A549 (cell line): ENCODE measurements at regions not wholly inside any gene's neighbourhood (a gene's known extent, or its start where the extent isn't known, plus 50 kb on each side); places are given as distances from the start of the nearest gene placed in this dataset.

Experiments
- EP300 ChIP-seq, 2 experiments: fragments of >200 bp; sonication (Bioruptor Twin); formaldehyde crosslinking; IDR thresholded peaks; 2 replicates in 1 of 2; 3 replicates in 1 of 2; pipeline ENCODE4 v1.6.1; 2016 to 2017
- JUNB ChIP-seq: fragments of >200 bp; sonication (Bioruptor Twin); formaldehyde crosslinking; IDR thresholded peaks from 2 replicates; pipeline ENCODE4 v1.6.1; 2016
- RAD21 ChIP-seq, 2 experiments: fragments of >200 bp in 1 of 2; sonication (Bioruptor Twin) in 1 of 2; formaldehyde crosslinking in 1 of 2; IDR thresholded peaks in 1 of 2; conservative IDR thresholded peaks in 1 of 2; 2 replicates in 1 of 2; 3 replicates in 1 of 2; pipeline ENCODE4 v1.6.1; 2012 to 2018; ENCODE audit warnings: inconsistent platforms in 1 of 2
- REST ChIP-seq: fragments of 200-600 bp; sonication (generic); IDR thresholded peaks from 2 replicates; pipeline ENCODE4 v1.6.1; 2016; ENCODE audit warnings: antibody characterized with exemption, mild to moderate bottlenecking, moderate library complexity
- USF2 ChIP-seq: fragments of 450-650 bp; IDR thresholded peaks from 2 replicates; pipeline ENCODE4 v1.6.1; 2014; ENCODE audit warnings: antibody characterized with exemption
- TF ChIP-seq, protein P1 (sequence below): fragments of >200 bp; sonication (Bioruptor Twin); formaldehyde crosslinking; IDR thresholded peaks from 3 replicates; pipeline ENCODE4 v1.5.1; 2016

- TF ChIP-seq USF2 (no peak), EP300 (IDR thresholded peaks at IDR 0.05) (no peak), RAD21 (conservative IDR thresholded peaks at IDR 0.05 in 1 of 2, IDR thresholded peaks at IDR 0.05 in 1 of 2) (no peak), REST (no peak), JUNB (no peak)
- TF ChIP-seq, protein P1, sequence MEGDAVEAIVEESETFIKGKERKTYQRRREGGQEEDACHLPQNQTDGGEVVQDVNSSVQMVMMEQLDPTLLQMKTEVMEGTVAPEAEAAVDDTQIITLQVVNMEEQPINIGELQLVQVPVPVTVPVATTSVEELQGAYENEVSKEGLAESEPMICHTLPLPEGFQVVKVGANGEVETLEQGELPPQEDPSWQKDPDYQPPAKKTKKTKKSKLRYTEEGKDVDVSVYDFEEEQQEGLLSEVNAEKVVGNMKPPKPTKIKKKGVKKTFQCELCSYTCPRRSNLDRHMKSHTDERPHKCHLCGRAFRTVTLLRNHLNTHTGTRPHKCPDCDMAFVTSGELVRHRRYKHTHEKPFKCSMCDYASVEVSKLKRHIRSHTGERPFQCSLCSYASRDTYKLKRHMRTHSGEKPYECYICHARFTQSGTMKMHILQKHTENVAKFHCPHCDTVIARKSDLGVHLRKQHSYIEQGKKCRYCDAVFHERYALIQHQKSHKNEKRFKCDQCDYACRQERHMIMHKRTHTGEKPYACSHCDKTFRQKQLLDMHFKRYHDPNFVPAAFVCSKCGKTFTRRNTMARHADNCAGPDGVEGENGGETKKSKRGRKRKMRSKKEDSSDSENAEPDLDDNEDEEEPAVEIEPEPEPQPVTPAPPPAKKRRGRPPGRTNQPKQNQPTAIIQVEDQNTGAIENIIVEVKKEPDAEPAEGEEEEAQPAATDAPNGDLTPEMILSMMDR: no peak
These were observed 225.7 kb upstream of the TENT5A start for GRCh38 chr6:81978230-81978629.
